A673 (cell line): ENCODE measurements at regions not wholly inside any gene's neighbourhood (a gene's known extent, or its start where the extent isn't known, plus 50 kb on each side); places are given as distances from the start of the nearest gene placed in this dataset.

ENCODE experiments used
- BruUV-seq: library from RNA; stranded (reverse); fragments of 400-500 nt; replicated peaks from 2 replicates; lab custom pipeline; 2021; lab: Mats Ljungman, UMichigan
- CTCF ChIA-PET: fragments of 300-600 bp; sonication (Branson Sonifier 250); formaldehyde crosslinking; loops from one replicate; lab custom pipeline; 2022; ENCODE audit warnings: antibody characterized with exemption; lab: Charles Lee
- POLR2A ChIA-PET: fragments of 300-600 bp; sonication (Branson Sonifier 250); formaldehyde crosslinking; loops from one replicate; lab custom pipeline; 2022; ENCODE audit warnings: antibody characterized with exemption; ENCODE audit not compliant: low non-redundant PET; lab: Charles Lee
- DNase-seq: peaks from one replicate; pipeline ENCODE4 v3.0.0-alpha.2; 2015; ENCODE audit warnings: low spot score
- H3K27ac ChIP-seq: fragments of 200-600 bp; sonication (generic); 2 replicates; pipeline ENCODE4 v1.5.1; 2016; ENCODE audit warnings: mixed run types, low read depth, mild to moderate bottlenecking, mixed read lengths, antibody characterized with exemption, low read length; ENCODE audit not compliant: poor library complexity, severe bottlenecking
- H3K27me3 ChIP-seq: fragments of 200-600 bp; sonication (generic); replicated peaks from 2 replicates; pipeline ENCODE4 v1.6.1; 2017; ENCODE audit warnings: mixed run types, low read depth, mild to moderate bottlenecking, mixed read lengths, antibody characterized with exemption, low read length; ENCODE audit not compliant: insufficient read depth, poor library complexity
- H3K36me3 ChIP-seq: fragments of 200-600 bp; sonication (generic); 2 replicates; pipeline ENCODE4 v1.6.1; 2016; ENCODE audit warnings: mixed run types, mild to moderate bottlenecking, mixed read lengths, antibody characterized with exemption, low read length; ENCODE audit not compliant: insufficient read depth, poor library complexity, severe bottlenecking
- H3K4me1 ChIP-seq: fragments of 200-600 bp; sonication (generic); 2 replicates; pipeline ENCODE4 v1.6.1; 2017; ENCODE audit warnings: mixed run types, mild to moderate bottlenecking, mixed read lengths, antibody characterized with exemption, low read length; ENCODE audit not compliant: insufficient read depth, poor library complexity, severe bottlenecking
- H3K4me3 ChIP-seq: fragments of 200-600 bp; sonication (generic); 2 replicates; pipeline ENCODE4 v1.5.1; 2016; ENCODE audit warnings: low read depth, mixed run types, mild to moderate bottlenecking, mixed read lengths, low read length; ENCODE audit not compliant: poor library complexity, severe bottlenecking
- H3K9me3 ChIP-seq: fragments of 200-600 bp; sonication (generic); 2 replicates; pipeline ENCODE4 v1.6.1; 2016; ENCODE audit warnings: mixed run types, low read depth, mild to moderate bottlenecking, mixed read lengths, antibody characterized with exemption, low read length; ENCODE audit not compliant: poor library complexity, severe bottlenecking
- CTCF ChIP-seq: fragments of 300-800, 200-600 bp; sonication (generic); conservative IDR thresholded peaks from 2 replicates; pipeline ENCODE4 v1.5.1; 2017; ENCODE audit warnings: low read depth, mild to moderate bottlenecking, antibody characterized with exemption, low read length, moderate library complexity, mixed read lengths
- EZH2 ChIP-seq: fragments of 200-600 bp; sonication (generic); IDR thresholded peaks from 2 replicates; pipeline ENCODE4 v1.6.1; 2017; ENCODE audit warnings: borderline replicate concordance, low read depth, mild to moderate bottlenecking, mixed read lengths, antibody characterized with exemption, low read length; ENCODE audit not compliant: poor library complexity, severe bottlenecking
- intact Hi-C: fragments of 100-400 bp; cut with micrococcal nuclease; formaldehyde crosslinking; loops from one replicate; pipeline ENCODE4 v1.10.0; 2022; ENCODE audit not compliant: unreplicated experiment

- intact Hi-C loops: no loop called here
- no peak overlapping the region for H3K4me3 ChIP-seq
- no TSS peak for BruUV-seq
- no peaks in the 10 kb centered on the region for H3K9me3 ChIP-seq
- CTCF ChIA-PET: no interaction called here
- H3K36me3 ChIP-seq: no peaks in the 10 kb centered on the region
- POLR2A ChIA-PET: no interaction called here
- no peaks in the 10 kb centered on the region for H3K4me1 ChIP-seq
- H3K27me3 ChIP-seq: peaks cover 6% of the 10 kb centered on the region
- TF ChIP-seq EZH2: no peak
- TF ChIP-seq CTCF: no peak
- DNase-seq: no peak
- no peak overlapping the region for H3K27ac ChIP-seq
Observed at GRCh38 chr15:81495780-81496467, 121.9 kb upstream of the TMC3 start.

GRCh38 chr15:81492969-81493645 lies 119.1 kb upstream of the TMC3 start:
- ChIA-PET POLR2A (no interaction called here), CTCF (no interaction called here)
- Histone ChIP-seq H3K27me3 (peaks cover 6% of the 10 kb centered on the region), H3K36me3 (no peaks in the 10 kb centered on the region), H3K4me3 (no peak overlapping the region), H3K9me3 (no peaks in the 10 kb centered on the region), H3K27ac (no peak overlapping the region), H3K4me1 (no peaks in the 10 kb centered on the region)
- no TSS peak for BruUV-seq
- TF ChIP-seq EZH2 (no peak), CTCF (no peak)
- no peak for DNase-seq
- intact Hi-C loops: no loop called here

GRCh38 chr15:81492331-81492968 lies 118.4 kb upstream of the TMC3 start:
- POLR2A ChIA-PET: no interaction called here
- Histone ChIP-seq H3K27ac (no peak overlapping the region), H3K36me3 (no peaks in the 10 kb centered on the region), H3K27me3 (peaks cover 6% of the 10 kb centered on the region), H3K4me3 (no peak overlapping the region), H3K4me1 (no peaks in the 10 kb centered on the region), H3K9me3 (no peaks in the 10 kb centered on the region)
- no peak for TF ChIP-seq CTCF
- TF ChIP-seq EZH2: no peak
- CTCF ChIA-PET: no interaction called here
- no TSS peak for BruUV-seq
- intact Hi-C loops: no loop called here
- no peak for DNase-seq
